ENCODE measurements at regions not wholly inside any gene's neighbourhood (a gene's known extent, or its start where the extent isn't known, plus 50 kb on each side); places are given as distances from the start of the nearest gene placed in this dataset.
A peak's percentile ranks its signal among the peaks of the same experiment; 100 is the strongest.

DNA sequence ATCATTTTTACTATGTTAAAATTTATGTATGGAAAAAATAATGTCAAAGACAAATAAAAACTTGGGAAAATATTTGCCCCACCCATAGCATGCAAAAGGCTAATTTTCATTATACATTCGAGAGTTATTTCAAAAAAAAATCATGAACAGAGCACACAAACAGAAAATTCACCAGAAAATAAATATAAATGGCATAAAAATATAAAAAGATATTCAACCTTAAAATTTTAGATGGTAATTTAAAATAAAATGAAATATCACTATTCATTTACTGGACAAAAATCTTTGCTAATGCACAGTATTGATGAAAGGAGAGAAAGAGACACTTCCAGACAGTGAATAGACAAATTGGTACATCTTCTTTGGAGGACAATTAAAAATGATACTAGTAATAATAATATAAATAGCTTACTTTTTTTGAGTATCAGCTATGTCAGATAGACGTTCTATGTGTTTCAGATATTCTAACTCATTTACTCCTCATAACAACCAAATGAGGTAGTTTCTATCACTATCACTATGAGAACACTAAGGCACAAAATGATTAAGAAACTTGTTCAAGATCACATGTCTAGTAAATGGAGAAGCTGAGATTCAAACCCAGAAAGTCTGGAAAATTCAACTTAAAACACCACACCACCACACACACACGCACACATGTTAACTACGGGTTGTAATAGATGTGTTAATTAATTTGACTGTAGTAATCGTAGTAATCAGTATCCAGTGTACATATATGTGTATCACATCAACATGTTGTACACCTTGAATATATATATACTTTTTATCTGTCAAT, 63.0 kb downstream of the CCDC71L start:
- Histone ChIP-seq H3K36me3 (ENCODE audit: control insufficient read depth in 1 of 2, insufficient read depth in 2 of 2, low read length in 2 of 2) (no peaks in the 10 kb centered on the region), H3K9me2 (ENCODE audit: insufficient read depth) (no peaks in the 10 kb centered on the region), H2AFZ (ENCODE audit: low read depth, low read length, poor library complexity, severe bottlenecking) (peak overlapping the region; percentile 100), H3K27ac (ENCODE audit: low read depth, low read length) (no peak overlapping the region), H4K20me1 (ENCODE audit: insufficient read depth) (no peaks in the 10 kb centered on the region), H3K4me3 (replicated peaks in 1 of 2; ENCODE audit: low read depth in 1 of 2, low read length in 2 of 2) (no peak overlapping the region), H3K4me1 (ENCODE audit: control insufficient read depth in 1 of 2, insufficient read depth in 2 of 2, low read length in 2 of 2) (peaks cover 0 to 10% of the 10 kb centered on the region in 2 experiments; a peak in 2 of 4 replicates), H3K27me3 (ENCODE audit: insufficient read depth, low read length) (no peaks in the 10 kb centered on the region), H3K4me2 (ENCODE audit: low read length) (peak overlapping the region; percentile 65), H3K9me3 (ENCODE audit: control insufficient read depth in 1 of 2, insufficient read depth in 1 of 2, low read depth in 1 of 2, low read length in 2 of 2) (no peaks in the 10 kb centered on the region), H3K9ac (ENCODE audit: low read length) (no peak overlapping the region), H3K79me2 (ENCODE audit: insufficient read depth, low read length) (no peaks in the 10 kb centered on the region)
- ChIA-PET RAD21 (ENCODE audit: low non-redundant PET in 1 of 2, low total read pairs in 2 of 2, uncharacterized antibody in 2 of 2, unreplicated experiment in 2 of 2) (no interaction called here), CTCF (interaction anchor here (1.0 to 1.2 kb wide), 2 partner anchors 55 to 138 kb away, joined by 4 to 5 read pairs; no protein-coding TSS in a partner anchor), POLR2A (no interaction called here)
- TSS peak; percentile 45 for BruUV-seq (replicated peaks)
- TF ChIP-seq CTCF (IDR thresholded peaks at IDR 0.05 in 2 of 3, conservative IDR thresholded peaks at IDR 0.05 in 1 of 3; ENCODE audit: borderline replicate concordance in 1 of 3, insufficient read depth in 1 of 3, low read depth in 2 of 3, low read length in 2 of 3) (no peak), SIN3A (IDR thresholded peaks at IDR 0.05; ENCODE audit: low read depth) (no peak), EZH2phosphoT487 (IDR thresholded peaks at IDR 0.05; ENCODE audit: borderline replicate concordance) (no peak), ZNF274 (IDR thresholded peaks at IDR 0.05; ENCODE audit: low read depth, low read length) (no peak), SRF (IDR thresholded peaks at IDR 0.05; ENCODE audit: low read depth) (no peak), ZFX (IDR thresholded peaks at IDR 0.05) (no peak), POLR2A (IDR thresholded peaks at IDR 0.05; ENCODE audit: borderline replicate concordance, extremely low read depth, insufficient read depth, insufficient read length) (no peak), ELF1 (IDR thresholded peaks at IDR 0.05; ENCODE audit: borderline replicate concordance, low read depth) (no peak), YY1 (IDR thresholded peaks at IDR 0.05; ENCODE audit: extremely low read depth, insufficient replicate concordance, low read depth, low read length) (no peak), CBX3 (IDR thresholded peaks at IDR 0.05; ENCODE audit: low read depth) (no peak), FOSL1 (IDR thresholded peaks at IDR 0.05; ENCODE audit: low read depth) (no peak), CEBPB (IDR thresholded peaks at IDR 0.05; ENCODE audit: low read depth) (no peak), SP1 (IDR thresholded peaks at IDR 0.05; ENCODE audit: low read depth) (no peak)
- TF ChIP-seq, protein P1, sequence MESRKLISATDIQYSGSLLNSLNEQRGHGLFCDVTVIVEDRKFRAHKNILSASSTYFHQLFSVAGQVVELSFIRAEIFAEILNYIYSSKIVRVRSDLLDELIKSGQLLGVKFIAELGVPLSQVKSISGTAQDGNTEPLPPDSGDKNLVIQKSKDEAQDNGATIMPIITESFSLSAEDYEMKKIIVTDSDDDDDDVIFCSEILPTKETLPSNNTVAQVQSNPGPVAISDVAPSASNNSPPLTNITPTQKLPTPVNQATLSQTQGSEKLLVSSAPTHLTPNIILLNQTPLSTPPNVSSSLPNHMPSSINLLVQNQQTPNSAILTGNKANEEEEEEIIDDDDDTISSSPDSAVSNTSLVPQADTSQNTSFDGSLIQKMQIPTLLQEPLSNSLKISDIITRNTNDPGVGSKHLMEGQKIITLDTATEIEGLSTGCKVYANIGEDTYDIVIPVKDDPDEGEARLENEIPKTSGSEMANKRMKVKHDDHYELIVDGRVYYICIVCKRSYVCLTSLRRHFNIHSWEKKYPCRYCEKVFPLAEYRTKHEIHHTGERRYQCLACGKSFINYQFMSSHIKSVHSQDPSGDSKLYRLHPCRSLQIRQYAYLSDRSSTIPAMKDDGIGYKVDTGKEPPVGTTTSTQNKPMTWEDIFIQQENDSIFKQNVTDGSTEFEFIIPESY (IDR thresholded peaks at IDR 0.05; ENCODE audit: extremely low read depth, insufficient replicate concordance, low read length) = no peak
- TF ChIP-seq, protein P2, sequence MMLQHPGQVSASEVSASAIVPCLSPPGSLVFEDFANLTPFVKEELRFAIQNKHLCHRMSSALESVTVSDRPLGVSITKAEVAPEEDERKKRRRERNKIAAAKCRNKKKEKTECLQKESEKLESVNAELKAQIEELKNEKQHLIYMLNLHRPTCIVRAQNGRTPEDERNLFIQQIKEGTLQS (IDR thresholded peaks at IDR 0.05) = no peak
- TF ChIP-seq, protein P3, sequence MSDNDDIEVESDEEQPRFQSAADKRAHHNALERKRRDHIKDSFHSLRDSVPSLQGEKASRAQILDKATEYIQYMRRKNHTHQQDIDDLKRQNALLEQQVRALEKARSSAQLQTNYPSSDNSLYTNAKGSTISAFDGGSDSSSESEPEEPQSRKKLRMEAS (IDR thresholded peaks at IDR 0.05) = no peak
- DNase-seq (ENCODE audit: low read depth, low spot score) (no peak), ATAC-seq (no peak)
- intact Hi-C loops (cut with micrococcal nuclease) = no loop called here

Data from HCT116 (cell line).